ENCODE measurements at regions not wholly inside any gene's neighbourhood (a gene's known extent, or its start where the extent isn't known, plus 50 kb on each side); places are given as distances from the start of the nearest gene placed in this dataset.

GRCh38 chr2:23134726-23135125 is 250.3 kb upstream of the KLHL29 start:
- DNase-seq (ENCODE audit: low spot score in 2 of 2), result no peak
- Mint-ChIP-seq H3K27ac (no peak overlapping the region), H3K4me1 (no peaks in the 10 kb centered on the region), H3K9me3 (peaks cover 5% of the 10 kb centered on the region), H3K36me3 (no peaks in the 10 kb centered on the region), H3K4me3 (no peak overlapping the region)
- ATAC-seq, result no peak

GRCh38 chr2:23135481-23136100 is 249.4 kb upstream of the KLHL29 start:
- Mint-ChIP-seq H3K4me1 (no peaks in the 10 kb centered on the region), H3K36me3 (no peaks in the 10 kb centered on the region), H3K27ac (no peak overlapping the region), H3K4me3 (no peak overlapping the region), H3K9me3 (peaks cover 3% of the 10 kb centered on the region)
- DNase-seq (ENCODE audit: low spot score in 2 of 2), result no peak
- no peak for ATAC-seq

GRCh38 chr2:23137166-23137565 is 247.8 kb upstream of the KLHL29 start:
- peaks cover 3% of the 10 kb centered on the region for H3K9me3 Mint-ChIP-seq
- H3K4me1 Mint-ChIP-seq, result no peaks in the 10 kb centered on the region

GRCh38 chr2:23138701-23139100 is 246.3 kb upstream of the KLHL29 start:
- Mint-ChIP-seq H3K27ac (no peak overlapping the region), H3K4me1 (no peaks in the 10 kb centered on the region), H3K4me3 (no peak overlapping the region), H3K9me3 (no peaks in the 10 kb centered on the region), H3K36me3 (no peaks in the 10 kb centered on the region)
- no peak for DNase-seq (ENCODE audit: low spot score in 2 of 2)
- ATAC-seq, result no peak

More at GRCh38 chr2:23137166-23137565, 247.8 kb upstream of the KLHL29 start:
- Mint-ChIP-seq H3K4me3 (no peak overlapping the region), H3K27ac (no peak overlapping the region), H3K36me3 (no peaks in the 10 kb centered on the region)
- DNase-seq (ENCODE audit: low spot score in 2 of 2) (no peak), ATAC-seq (no peak)

GRCh38 chr2:23145460-23145859 is 239.5 kb upstream of the KLHL29 start:
- peaks cover 3% of the 10 kb centered on the region for H3K9me3 Mint-ChIP-seq
- H3K4me3 Mint-ChIP-seq, result no peak overlapping the region
- H3K4me1 Mint-ChIP-seq, result no peaks in the 10 kb centered on the region
- no peaks in the 10 kb centered on the region for H3K36me3 Mint-ChIP-seq
- ATAC-seq (no peak), DNase-seq (ENCODE audit: low spot score in 2 of 2) (no peak)
- H3K27ac Mint-ChIP-seq, result no peak overlapping the region

GRCh38 chr2:23146011-23146410 is 239.0 kb upstream of the KLHL29 start:
- Mint-ChIP-seq H3K9me3 (peaks cover 3% of the 10 kb centered on the region), H3K4me1 (no peaks in the 10 kb centered on the region), H3K4me3 (no peak overlapping the region), H3K36me3 (no peaks in the 10 kb centered on the region), H3K27ac (no peak overlapping the region)
- DNase-seq (ENCODE audit: low spot score in 2 of 2), result no peak
- ATAC-seq, result no peak

- Mint-ChIP-seq H3K4me1 (no peaks in the 10 kb centered on the region), H3K9me3 (peaks cover 3% of the 10 kb centered on the region), H3K4me3 (no peak overlapping the region), H3K36me3 (no peaks in the 10 kb centered on the region), H3K27ac (no peak overlapping the region)
- ATAC-seq, result peak; percentile 11
- no peak for DNase-seq (ENCODE audit: low spot score in 2 of 2)
These were observed 236.6 kb upstream of the KLHL29 start for GRCh38 chr2:23148342-23148741.

- ATAC-seq (no peak), DNase-seq (ENCODE audit: low spot score in 2 of 2) (no peak)
- H3K4me1 Mint-ChIP-seq, result no peaks in the 10 kb centered on the region
- H3K27ac Mint-ChIP-seq, result no peak overlapping the region
- peaks cover 3% of the 10 kb centered on the region for H3K9me3 Mint-ChIP-seq
- no peaks in the 10 kb centered on the region for H3K36me3 Mint-ChIP-seq
- H3K4me3 Mint-ChIP-seq, result no peak overlapping the region
These were observed 235.2 kb upstream of the KLHL29 start for GRCh38 chr2:23149777-23150176.

GRCh38 chr2:23153484-23153883 is 231.5 kb upstream of the KLHL29 start:
- Mint-ChIP-seq H3K4me1 (no peaks in the 10 kb centered on the region), H3K27ac (no peak overlapping the region), H3K9me3 (peaks cover 3% of the 10 kb centered on the region), H3K36me3 (no peaks in the 10 kb centered on the region), H3K4me3 (no peak overlapping the region)
- no peak for DNase-seq (ENCODE audit: low spot score in 2 of 2)
- no peak for ATAC-seq

- Mint-ChIP-seq H3K36me3 (no peaks in the 10 kb centered on the region), H3K4me3 (no peak overlapping the region), H3K4me1 (no peaks in the 10 kb centered on the region), H3K27ac (no peak overlapping the region), H3K9me3 (no peaks in the 10 kb centered on the region)
- no peak for ATAC-seq
- no peak for DNase-seq (ENCODE audit: low spot score in 2 of 2)
These were observed 230.0 kb upstream of the KLHL29 start for GRCh38 chr2:23155022-23155421.

GRCh38 chr2:23157812-23158211 is 227.2 kb upstream of the KLHL29 start:
- Mint-ChIP-seq H3K9me3 (no peaks in the 10 kb centered on the region), H3K4me1 (no peaks in the 10 kb centered on the region), H3K36me3 (no peaks in the 10 kb centered on the region), H3K27ac (no peak overlapping the region), H3K4me3 (no peak overlapping the region)
- ATAC-seq (no peak), DNase-seq (ENCODE audit: low spot score in 2 of 2) (no peak)

GRCh38 chr2:23158306-23158705 is 226.7 kb upstream of the KLHL29 start:
- Mint-ChIP-seq H3K27ac (no peak overlapping the region), H3K36me3 (no peaks in the 10 kb centered on the region), H3K4me1 (no peaks in the 10 kb centered on the region), H3K4me3 (no peak overlapping the region), H3K9me3 (no peaks in the 10 kb centered on the region)
- ATAC-seq (no peak), DNase-seq (ENCODE audit: low spot score in 2 of 2) (no peak)

GRCh38 chr2:23159746-23160405 is 225.1 kb upstream of the KLHL29 start:
- Mint-ChIP-seq H3K4me1 (no peaks in the 10 kb centered on the region), H3K27ac (no peak overlapping the region), H3K4me3 (no peak overlapping the region), H3K36me3 (no peaks in the 10 kb centered on the region), H3K9me3 (no peaks in the 10 kb centered on the region)
- DNase-seq (ENCODE audit: low spot score in 2 of 2) (no peak), ATAC-seq (no peak)

GRCh38 chr2:23164173-23164572 is 220.8 kb upstream of the KLHL29 start:
- Mint-ChIP-seq H3K36me3 (no peaks in the 10 kb centered on the region), H3K9me3 (no peaks in the 10 kb centered on the region), H3K4me3 (no peak overlapping the region), H3K4me1 (no peaks in the 10 kb centered on the region), H3K27ac (no peak overlapping the region)
- DNase-seq (ENCODE audit: low spot score in 2 of 2), result no peak
- no peak for ATAC-seq

- Mint-ChIP-seq H3K4me1 (no peaks in the 10 kb centered on the region), H3K9me3 (no peaks in the 10 kb centered on the region), H3K27ac (no peak overlapping the region), H3K4me3 (no peak overlapping the region), H3K36me3 (no peaks in the 10 kb centered on the region)
- DNase-seq (ENCODE audit: low spot score in 2 of 2) (no peak), ATAC-seq (no peak)
These were observed 215.1 kb upstream of the KLHL29 start for GRCh38 chr2:23169896-23170295.

- ATAC-seq, result no peak
- Mint-ChIP-seq H3K36me3 (no peaks in the 10 kb centered on the region), H3K9me3 (no peaks in the 10 kb centered on the region), H3K4me3 (no peak overlapping the region), H3K27ac (no peak overlapping the region), H3K4me1 (no peaks in the 10 kb centered on the region)
- no peak for DNase-seq (ENCODE audit: low spot score in 2 of 2)
These were observed 213.9 kb upstream of the KLHL29 start for GRCh38 chr2:23171108-23171507.
